ENCODE measurements at regions not wholly inside any gene's neighbourhood (a gene's known extent, or its start where the extent isn't known, plus 50 kb on each side); places are given as distances from the start of the nearest gene placed in this dataset.
"Not testable (repeated sequence)": the region's sequence is repeated elsewhere in the genome, so short reads cannot be mapped to it uniquely, and the experiment has no call there.

GRCh38 chr10:8396675-8397074, 342.2 kb downstream of the GATA3 start:
- no peak for DNase-seq

DNA sequence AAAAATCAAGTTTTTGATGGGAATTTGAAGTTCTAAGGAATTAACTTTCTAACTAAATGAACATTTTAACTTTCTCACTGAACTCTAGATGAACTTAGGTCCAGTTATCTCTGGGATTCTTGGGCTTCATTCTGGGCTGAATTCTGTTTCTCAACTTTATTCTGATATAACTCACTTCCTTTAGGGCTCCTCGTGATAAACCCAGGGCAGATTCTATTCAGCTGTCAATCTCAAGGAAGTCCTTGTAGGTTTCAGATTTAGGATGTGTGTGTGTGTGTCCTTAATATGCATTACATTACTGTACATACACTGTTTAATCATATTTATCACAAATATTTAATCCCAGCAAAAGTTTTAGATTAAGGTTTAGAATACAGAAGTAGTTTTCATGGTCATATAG, 344.3 kb downstream of the GATA3 start:
- DNase-seq, result no peak

DNA sequence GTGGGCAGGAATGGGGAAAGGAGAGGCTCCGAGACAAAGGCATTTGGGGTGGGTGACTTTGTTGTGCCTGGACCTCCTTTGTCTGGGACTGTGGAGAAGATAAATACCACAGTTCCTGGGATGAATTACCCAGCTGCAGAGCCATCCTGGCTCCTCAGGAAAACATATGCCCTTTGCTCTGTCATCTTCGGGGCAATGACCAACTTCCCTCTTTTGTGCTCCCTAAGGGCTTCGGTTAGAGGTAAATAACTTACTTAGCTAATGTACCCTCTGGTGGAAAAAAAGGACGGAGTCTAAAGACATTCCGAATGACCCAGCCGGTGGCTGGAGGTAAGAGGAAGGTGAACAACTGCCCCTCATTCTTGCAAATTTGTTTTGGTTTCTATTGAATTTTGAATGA, 345.7 kb downstream of the GATA3 start:
- DNase-seq, result no peak

DNA sequence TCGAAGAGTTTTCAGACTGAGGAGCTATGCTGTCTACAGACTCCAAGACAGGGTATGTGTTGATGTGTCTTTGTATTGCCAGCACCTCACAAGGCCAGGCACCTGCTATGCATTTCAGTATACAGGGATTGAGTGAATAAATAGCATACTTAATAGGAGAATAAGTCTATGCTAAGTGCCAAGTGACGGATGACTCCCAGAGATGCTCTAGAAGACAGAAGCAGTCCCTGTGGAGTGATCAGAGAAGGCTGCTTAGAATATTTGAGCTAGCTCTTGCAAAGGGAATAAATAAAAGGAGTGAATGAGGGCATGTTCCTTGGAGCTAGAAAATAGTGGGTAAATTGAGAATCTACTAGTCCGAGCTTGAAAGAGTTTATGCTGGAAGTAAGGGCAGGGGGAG, 346.4 kb downstream of the GATA3 start:
- DNase-seq, result no peak

GRCh38 chr10:8401531-8401930, 347.0 kb downstream of the GATA3 start:
- no peak for DNase-seq

DNA sequence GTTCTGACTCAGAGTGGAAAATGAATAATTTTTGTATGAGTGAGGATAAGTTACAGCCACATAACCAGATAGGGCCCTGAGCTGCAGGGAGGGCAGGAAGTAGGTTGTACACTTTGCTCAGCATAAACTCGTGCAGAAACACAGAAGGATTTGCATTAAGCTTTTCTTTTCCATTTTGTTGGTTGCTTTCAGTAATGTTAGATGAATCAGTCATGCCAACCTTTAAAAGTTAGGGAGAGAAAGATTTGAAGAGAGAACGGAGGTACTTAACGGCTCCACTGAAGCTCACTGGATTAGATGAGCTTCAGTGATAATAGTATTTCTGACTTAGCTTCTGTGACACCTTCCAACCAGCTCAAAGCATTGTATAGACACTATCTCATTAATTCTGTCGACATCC, 348.1 kb downstream of the GATA3 start:
- no peak for DNase-seq

GRCh38 chr10:8403711-8404371, 349.4 kb downstream of the GATA3 start:
- DNase-seq, result no peak

- no peak for DNase-seq
These were observed 350.2 kb downstream of the GATA3 start for GRCh38 chr10:8404721-8405120.

GRCh38 chr10:8405596-8405995, 351.1 kb downstream of the GATA3 start:
- DNase-seq, result peak; percentile 57

DNA sequence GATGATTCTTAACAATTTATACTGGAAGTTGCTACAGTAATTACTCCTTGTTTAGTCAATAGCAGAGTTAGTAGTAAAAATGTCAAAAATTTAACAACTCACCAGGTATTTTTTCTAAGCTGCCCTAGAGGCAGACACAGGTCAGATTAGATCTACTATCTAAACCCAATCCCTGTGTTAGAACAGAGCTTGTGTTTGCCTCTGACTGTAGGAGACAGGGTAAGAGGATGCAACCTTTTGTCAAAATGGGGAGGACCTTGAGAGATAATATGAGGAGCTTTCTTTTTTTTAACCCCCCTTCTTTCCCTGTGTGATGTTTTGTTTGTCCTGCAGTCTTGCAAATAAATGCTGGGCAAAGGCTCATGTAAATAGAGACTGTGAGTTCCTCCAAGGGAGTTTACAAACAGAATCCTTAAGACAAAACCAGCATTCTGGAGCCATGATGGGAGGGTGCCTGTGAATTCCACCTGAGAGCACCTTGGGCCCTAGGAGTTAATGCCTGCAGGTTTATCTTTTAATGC, 353.1 kb downstream of the GATA3 start:
- no peak for DNase-seq

- no peak for DNase-seq
These were observed 356.0 kb downstream of the GATA3 start for GRCh38 chr10:8410506-8410905.

DNA sequence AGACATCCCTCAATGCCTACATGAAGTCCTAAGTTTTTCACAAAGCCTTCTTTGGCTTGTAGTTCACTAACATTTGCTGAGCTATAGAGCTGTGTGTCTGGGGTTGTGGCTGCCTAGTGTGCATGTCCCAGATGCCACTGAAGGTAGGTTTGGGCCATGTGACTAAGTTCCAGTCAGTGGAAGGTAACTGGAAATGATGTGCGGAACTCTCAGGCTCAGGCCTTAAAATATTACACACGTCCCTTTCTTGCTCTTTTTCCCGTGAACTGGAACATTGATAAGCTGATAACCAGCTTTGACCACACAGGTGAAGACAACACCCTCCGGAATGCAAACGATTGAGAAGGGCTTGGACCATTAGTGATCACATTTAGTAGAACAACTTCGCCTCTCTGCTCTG, 358.1 kb downstream of the GATA3 start:
- DNase-seq, result no peak

DNA sequence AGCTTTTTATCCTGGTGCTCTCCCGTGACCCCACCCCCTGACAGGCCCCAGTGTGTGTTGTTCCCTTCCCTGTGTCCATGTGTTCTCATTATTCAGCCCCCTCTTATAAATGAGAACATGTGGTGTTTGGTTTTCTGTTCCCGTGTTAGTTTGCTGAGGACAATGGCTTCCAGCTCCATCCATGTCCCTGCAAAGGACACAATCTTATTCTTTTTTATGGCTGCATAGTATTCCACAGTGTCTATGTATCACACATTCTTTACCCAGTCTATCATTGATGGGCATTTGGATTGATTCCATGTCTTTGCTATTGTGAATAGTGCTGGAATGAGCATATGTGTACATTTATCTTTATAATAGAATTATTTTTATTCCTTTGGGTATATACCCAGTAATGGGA, 360.5 kb downstream of the GATA3 start:
- DNase-seq, result not testable (repeated sequence)

DNA sequence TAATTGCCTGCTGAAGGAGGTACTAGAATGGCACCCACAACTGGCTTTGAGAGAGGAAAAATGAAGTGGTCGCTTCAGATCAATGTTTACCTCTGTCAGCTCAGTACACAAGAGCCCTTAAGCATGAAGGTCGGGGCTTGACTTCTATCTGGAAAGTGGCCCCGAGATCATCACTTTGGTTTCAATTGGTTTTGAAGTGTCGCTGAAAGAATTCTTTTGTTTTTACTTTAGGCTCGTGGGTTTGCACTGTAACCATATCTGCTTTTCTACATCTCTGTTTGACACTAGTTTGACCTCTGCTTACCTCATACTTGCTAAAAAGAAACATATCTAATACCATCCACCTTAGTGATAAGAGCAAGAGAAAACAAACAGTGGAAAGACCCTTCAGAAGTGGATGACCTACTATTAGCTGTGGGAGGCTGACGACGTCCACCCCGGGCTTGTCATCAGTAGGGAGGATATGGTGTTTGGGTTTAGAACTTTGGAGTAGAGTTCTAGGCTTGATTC, 361.8 kb downstream of the GATA3 start:
- no peak for DNase-seq

DNA sequence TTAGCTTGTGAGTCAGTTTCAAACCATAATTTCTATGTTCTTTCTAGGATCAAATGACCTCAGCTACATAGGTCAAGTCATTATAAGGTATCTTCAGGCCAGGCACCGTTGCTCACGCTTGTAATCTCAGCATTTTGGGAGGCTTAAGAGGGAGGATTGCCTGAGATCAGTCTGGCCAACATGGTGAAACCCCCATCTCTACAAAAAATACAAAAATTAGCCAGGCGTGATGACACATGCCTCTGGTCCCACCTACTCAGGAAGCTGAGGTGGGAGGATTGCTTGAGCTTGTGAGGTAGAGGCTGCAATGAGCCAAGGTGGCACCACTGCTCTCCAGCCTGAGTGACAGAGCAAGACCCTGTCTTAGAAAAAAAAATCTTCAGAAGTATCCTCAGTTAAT, 362.3 kb downstream of the GATA3 start:
- DNase-seq, result no peak

GRCh38 chr10:8417631-8418030, 363.1 kb downstream of the GATA3 start:
- DNase-seq, result no peak

- DNase-seq, result no peak
These were observed 364.1 kb downstream of the GATA3 start for GRCh38 chr10:8418631-8419030.

DNA sequence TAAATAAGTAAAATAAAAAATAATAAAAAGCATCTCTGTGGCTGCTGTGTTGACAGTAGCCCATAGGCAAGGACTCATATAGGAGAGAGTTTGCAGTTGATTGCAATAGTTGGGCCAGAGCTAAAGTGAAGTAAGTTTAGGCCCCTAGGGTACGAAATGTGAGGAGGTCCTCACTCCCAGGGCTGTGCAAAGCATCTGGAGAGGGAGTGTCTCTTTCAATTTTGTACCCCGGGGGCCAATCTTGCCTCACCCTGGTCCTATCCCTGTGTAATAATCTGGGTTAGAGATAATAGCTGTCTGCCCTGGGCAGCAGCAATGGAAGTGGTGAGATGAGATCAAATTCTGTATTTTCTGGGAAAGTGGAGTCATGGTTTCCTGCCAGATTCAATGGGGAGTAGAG, 365.7 kb downstream of the GATA3 start:
- DNase-seq, result no peak

- DNase-seq, result no peak
These were observed 370.2 kb downstream of the GATA3 start for GRCh38 chr10:8424555-8425211.

- no peak for DNase-seq
These were observed 374.2 kb downstream of the GATA3 start for GRCh38 chr10:8428654-8429053.

DNA sequence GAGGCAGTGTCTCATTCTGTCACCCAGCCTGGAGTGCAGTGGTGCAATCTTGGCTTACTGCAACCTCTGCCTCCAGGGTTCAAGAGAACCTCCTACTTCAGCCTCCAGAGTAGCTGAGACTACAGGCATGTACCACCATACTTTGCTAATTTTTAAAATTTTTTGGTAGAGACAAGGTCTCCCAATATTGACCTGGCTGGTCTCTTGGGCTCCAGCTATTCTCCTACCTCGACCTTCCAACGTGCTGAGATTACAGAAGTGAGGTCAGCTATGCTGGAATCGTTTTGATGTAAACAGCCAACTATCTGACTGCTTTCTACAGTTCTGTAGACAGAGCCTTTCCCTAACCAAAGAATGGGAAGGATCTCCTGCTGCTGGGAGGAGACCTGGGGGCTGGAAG, 375.8 kb downstream of the GATA3 start:
- no peak for DNase-seq

- DNase-seq, result no peak
These were observed 377.0 kb downstream of the GATA3 start for GRCh38 chr10:8431511-8431910.

- no peak for DNase-seq
These were observed 380.9 kb downstream of the GATA3 start for GRCh38 chr10:8435186-8436055.

DNA sequence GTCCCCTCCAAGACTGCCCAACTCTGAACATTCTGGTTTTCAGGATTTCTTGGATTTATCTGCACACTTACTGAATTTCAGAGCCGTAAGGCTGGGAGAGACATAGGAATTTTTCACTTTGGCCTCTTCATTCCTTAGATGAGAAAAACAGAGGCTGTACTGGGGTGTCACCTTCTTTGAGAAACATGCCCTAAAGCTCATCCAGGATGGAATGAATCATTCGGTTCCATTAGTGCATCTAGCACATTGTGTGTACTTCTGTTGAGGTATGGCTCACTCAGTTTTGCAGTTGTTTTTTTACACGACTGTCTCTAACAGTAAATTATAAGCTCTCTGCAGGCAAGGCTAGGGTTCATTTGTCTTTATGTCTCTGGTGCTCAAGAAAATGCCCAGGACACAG, 383.4 kb downstream of the GATA3 start:
- no peak for DNase-seq
